Fibroblast of the aortic adventitia (primary cell): ENCODE measurements at regions not wholly inside any gene's neighbourhood (a gene's known extent, or its start where the extent isn't known, plus 50 kb on each side); places are given as distances from the start of the nearest gene placed in this dataset.

ENCODE experiments used
- DNase-seq: peaks from one replicate; pipeline ENCODE4 v3.0.0-alpha.2; 2010; ENCODE audit warnings: low read depth
- H3K4me3 ChIP-seq: 2 replicates; pipeline ENCODE4 v1.5.1; 2011; ENCODE audit warnings: low read depth, mild to moderate bottlenecking, control low read depth, low read length, moderate library complexity
- CTCF ChIP-seq: IDR thresholded peaks from 2 replicates; pipeline ENCODE4 v1.5.1; 2011; ENCODE audit warnings: mild to moderate bottlenecking, low read length, control low read depth, inconsistent platforms; ENCODE audit not compliant: insufficient read depth

GRCh38 chr7:130887957-130888371, 154.0 kb upstream of the KLF14 start:
- no peak for TF ChIP-seq CTCF
- no peak overlapping the region for H3K4me3 ChIP-seq
- no peak for DNase-seq

- no peak overlapping the region for H3K4me3 ChIP-seq
- DNase-seq, result no peak
- no peak for TF ChIP-seq CTCF
Measured at GRCh38 chr7:130888468-130888867, 154.5 kb upstream of the KLF14 start.

GRCh38 chr7:130890176-130891020, 156.4 kb upstream of the KLF14 start:
- DNase-seq, result peak; percentile 59
- TF ChIP-seq CTCF, result no peak
- H3K4me3 ChIP-seq, result peak overlapping the region; percentile 41

- TF ChIP-seq CTCF, result no peak
- H3K4me3 ChIP-seq, result peak overlapping the region; percentile 42
- peak; percentile 98 for DNase-seq
Measured at GRCh38 chr7:130891254-130892094, 157.5 kb upstream of the KLF14 start.

- no peak for TF ChIP-seq CTCF
- H3K4me3 ChIP-seq, result no peak overlapping the region
- peak; percentile 71 for DNase-seq
Measured at GRCh38 chr7:130893441-130893894, 159.5 kb upstream of the KLF14 start.

GRCh38 chr7:130894146-130894908, 160.3 kb upstream of the KLF14 start:
- DNase-seq, result peak; percentile 63
- H3K4me3 ChIP-seq, result peak overlapping the region; percentile 10
- no peak for TF ChIP-seq CTCF
